ENCODE measurements at regions not wholly inside any gene's neighbourhood (a gene's known extent, or its start where the extent isn't known, plus 50 kb on each side); places are given as distances from the start of the nearest gene placed in this dataset.

DNA sequence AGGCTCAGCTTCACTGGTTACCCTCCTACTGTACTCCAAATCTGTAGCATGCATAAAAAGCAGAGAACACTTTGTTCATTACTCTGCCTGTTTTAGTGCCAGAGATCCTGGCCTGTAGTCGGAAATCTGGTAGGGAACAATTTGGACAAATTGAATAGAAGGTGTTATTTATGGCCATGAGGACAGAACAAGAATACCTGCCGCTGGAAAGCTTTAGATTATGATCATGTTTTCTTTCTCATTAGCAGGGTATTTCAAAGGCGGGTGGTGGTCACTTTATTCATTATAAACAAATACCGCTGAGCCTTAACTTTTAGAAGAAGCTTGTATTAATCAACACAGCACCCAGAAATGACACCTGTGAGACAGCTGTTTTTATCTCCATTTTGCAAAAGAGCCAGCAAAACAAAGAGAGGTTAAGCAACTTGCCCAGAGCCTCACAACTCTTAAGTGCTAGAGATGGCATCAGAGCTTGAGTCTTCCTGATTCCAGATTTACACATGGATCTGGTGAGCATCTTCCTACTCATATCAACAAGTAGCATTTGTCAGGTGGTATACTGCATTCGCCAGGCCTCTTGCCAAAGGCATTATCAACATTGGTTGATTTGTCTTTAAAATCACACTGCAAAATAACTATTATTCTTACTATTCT is 110.5 kb downstream of the LCA5 start:
- intact Hi-C loops (cut with micrococcal nuclease; ENCODE audit: unreplicated experiment): no loop called here
- no TSS peak for BruUV-seq (replicated peaks)
- Histone ChIP-seq H3K4me1 (ENCODE audit: insufficient read depth, low read length, poor library complexity, severe bottlenecking) (peaks cover 4% of the 10 kb centered on the region), H3K36me3 (ENCODE audit: insufficient read depth, low read length, poor library complexity, severe bottlenecking) (no peaks in the 10 kb centered on the region), H3K27ac (ENCODE audit: low read depth, low read length, poor library complexity, severe bottlenecking) (no peak overlapping the region), H3K9me3 (ENCODE audit: low read depth, low read length, poor library complexity, severe bottlenecking) (no peaks in the 10 kb centered on the region), H3K4me3 (ENCODE audit: low read depth, low read length, poor library complexity, severe bottlenecking) (no peak overlapping the region), H3K27me3 (replicated peaks; ENCODE audit: insufficient read depth, low read depth, low read length, poor library complexity) (no peaks in the 10 kb centered on the region)
- ChIA-PET POLR2A (ENCODE audit: low non-redundant PET) (no interaction called here), CTCF (no interaction called here)
- TF ChIP-seq, protein P1, sequence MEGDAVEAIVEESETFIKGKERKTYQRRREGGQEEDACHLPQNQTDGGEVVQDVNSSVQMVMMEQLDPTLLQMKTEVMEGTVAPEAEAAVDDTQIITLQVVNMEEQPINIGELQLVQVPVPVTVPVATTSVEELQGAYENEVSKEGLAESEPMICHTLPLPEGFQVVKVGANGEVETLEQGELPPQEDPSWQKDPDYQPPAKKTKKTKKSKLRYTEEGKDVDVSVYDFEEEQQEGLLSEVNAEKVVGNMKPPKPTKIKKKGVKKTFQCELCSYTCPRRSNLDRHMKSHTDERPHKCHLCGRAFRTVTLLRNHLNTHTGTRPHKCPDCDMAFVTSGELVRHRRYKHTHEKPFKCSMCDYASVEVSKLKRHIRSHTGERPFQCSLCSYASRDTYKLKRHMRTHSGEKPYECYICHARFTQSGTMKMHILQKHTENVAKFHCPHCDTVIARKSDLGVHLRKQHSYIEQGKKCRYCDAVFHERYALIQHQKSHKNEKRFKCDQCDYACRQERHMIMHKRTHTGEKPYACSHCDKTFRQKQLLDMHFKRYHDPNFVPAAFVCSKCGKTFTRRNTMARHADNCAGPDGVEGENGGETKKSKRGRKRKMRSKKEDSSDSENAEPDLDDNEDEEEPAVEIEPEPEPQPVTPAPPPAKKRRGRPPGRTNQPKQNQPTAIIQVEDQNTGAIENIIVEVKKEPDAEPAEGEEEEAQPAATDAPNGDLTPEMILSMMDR (conservative IDR thresholded peaks at IDR 0.05; ENCODE audit: low read depth, low read length): no peak
- no peak for TF ChIP-seq EZH2 (IDR thresholded peaks at IDR 0.05; ENCODE audit: borderline replicate concordance, low read depth, low read length, poor library complexity, severe bottlenecking)
- DNase-seq (ENCODE audit: low spot score): no peak

DNA sequence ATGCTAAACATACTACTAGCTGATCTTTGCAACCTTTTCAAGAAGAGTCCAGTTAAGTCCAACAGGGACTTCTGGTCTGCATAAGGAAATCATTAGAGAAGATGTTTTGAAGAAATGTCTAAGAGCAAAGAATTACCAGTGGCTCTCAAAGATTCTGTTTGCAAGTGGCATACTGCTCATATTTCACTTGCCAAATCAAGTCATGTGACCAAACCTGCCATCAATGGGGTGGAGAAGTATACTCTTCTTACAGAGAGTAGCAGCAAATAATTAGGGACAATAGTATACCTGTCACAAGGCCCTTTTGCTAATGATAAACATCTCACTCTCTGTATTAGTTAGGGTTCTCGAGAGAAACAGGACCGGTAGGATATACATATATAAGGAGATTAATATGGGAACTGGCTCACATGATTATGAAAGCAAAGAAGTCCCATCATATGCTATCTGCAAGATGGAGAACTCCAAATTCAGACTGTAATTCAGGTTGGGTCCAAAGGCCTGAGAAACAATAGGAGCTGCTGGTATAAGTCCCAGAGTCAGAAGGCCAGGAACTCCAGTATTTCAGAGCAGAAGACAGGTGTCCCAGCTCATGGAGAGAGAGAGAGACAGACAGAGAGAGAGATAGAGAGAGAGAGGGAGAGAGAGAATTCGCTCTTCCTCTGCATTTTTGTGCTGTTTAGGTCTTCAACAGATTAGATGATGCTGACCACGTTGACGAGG is 111.5 kb downstream of the LCA5 start:
- H3K4me3 ChIP-seq (ENCODE audit: low read depth, low read length, poor library complexity, severe bottlenecking): no peak overlapping the region
- TF ChIP-seq, protein P1 (conservative IDR thresholded peaks at IDR 0.05; ENCODE audit: low read depth, low read length): no peak
- TF ChIP-seq EZH2 (IDR thresholded peaks at IDR 0.05; ENCODE audit: borderline replicate concordance, low read depth, low read length, poor library complexity, severe bottlenecking): no peak
- CTCF ChIA-PET: no interaction called here
- no peak for DNase-seq (ENCODE audit: low spot score)
- POLR2A ChIA-PET (ENCODE audit: low non-redundant PET): no interaction called here
- H3K4me1 ChIP-seq (ENCODE audit: insufficient read depth, low read length, poor library complexity, severe bottlenecking): peaks cover 6% of the 10 kb centered on the region
- H3K36me3 ChIP-seq (ENCODE audit: insufficient read depth, low read length, poor library complexity, severe bottlenecking): no peaks in the 10 kb centered on the region
- intact Hi-C loops (cut with micrococcal nuclease; ENCODE audit: unreplicated experiment): no loop called here
- no TSS peak for BruUV-seq (replicated peaks)
- no peaks in the 10 kb centered on the region for H3K27me3 ChIP-seq (replicated peaks; ENCODE audit: insufficient read depth, low read depth, low read length, poor library complexity)
- H3K27ac ChIP-seq (ENCODE audit: low read depth, low read length, poor library complexity, severe bottlenecking): no peak overlapping the region
- no peaks in the 10 kb centered on the region for H3K9me3 ChIP-seq (ENCODE audit: low read depth, low read length, poor library complexity, severe bottlenecking)

GRCh38 chr6:79423216-79423615 is 114.0 kb downstream of the LCA5 start:
- H3K36me3 ChIP-seq (ENCODE audit: insufficient read depth, low read length, poor library complexity, severe bottlenecking): no peaks in the 10 kb centered on the region
- no peak overlapping the region for H3K27ac ChIP-seq (ENCODE audit: low read depth, low read length, poor library complexity, severe bottlenecking)
- POLR2A ChIA-PET (ENCODE audit: low non-redundant PET): no interaction called here
- intact Hi-C loops (cut with micrococcal nuclease; ENCODE audit: unreplicated experiment): no loop called here
- no peaks in the 10 kb centered on the region for H3K27me3 ChIP-seq (replicated peaks; ENCODE audit: insufficient read depth, low read depth, low read length, poor library complexity)
- H3K4me3 ChIP-seq (ENCODE audit: low read depth, low read length, poor library complexity, severe bottlenecking): no peak overlapping the region
- no peaks in the 10 kb centered on the region for H3K9me3 ChIP-seq (ENCODE audit: low read depth, low read length, poor library complexity, severe bottlenecking)
- H3K4me1 ChIP-seq (ENCODE audit: insufficient read depth, low read length, poor library complexity, severe bottlenecking): peaks cover 6% of the 10 kb centered on the region
- DNase-seq (ENCODE audit: low spot score): no peak
- no peak for TF ChIP-seq EZH2 (IDR thresholded peaks at IDR 0.05; ENCODE audit: borderline replicate concordance, low read depth, low read length, poor library complexity, severe bottlenecking)
- TF ChIP-seq, protein P1 (conservative IDR thresholded peaks at IDR 0.05; ENCODE audit: low read depth, low read length): no peak
- CTCF ChIA-PET: no interaction called here
- no TSS peak for BruUV-seq (replicated peaks)

Measured in A673 (cell line).